Umbilical cord (tissue), 1 donor: ENCODE measurements at regions not wholly inside any gene's neighbourhood (a gene's known extent, or its start where the extent isn't known, plus 50 kb on each side); places are given as distances from the start of the nearest gene placed in this dataset.

Source experiments
- DNase-seq: peaks from one replicate; pipeline ENCODE4 v3.0.0-alpha.2; 2015; ENCODE audit warnings: low spot score

DNA sequence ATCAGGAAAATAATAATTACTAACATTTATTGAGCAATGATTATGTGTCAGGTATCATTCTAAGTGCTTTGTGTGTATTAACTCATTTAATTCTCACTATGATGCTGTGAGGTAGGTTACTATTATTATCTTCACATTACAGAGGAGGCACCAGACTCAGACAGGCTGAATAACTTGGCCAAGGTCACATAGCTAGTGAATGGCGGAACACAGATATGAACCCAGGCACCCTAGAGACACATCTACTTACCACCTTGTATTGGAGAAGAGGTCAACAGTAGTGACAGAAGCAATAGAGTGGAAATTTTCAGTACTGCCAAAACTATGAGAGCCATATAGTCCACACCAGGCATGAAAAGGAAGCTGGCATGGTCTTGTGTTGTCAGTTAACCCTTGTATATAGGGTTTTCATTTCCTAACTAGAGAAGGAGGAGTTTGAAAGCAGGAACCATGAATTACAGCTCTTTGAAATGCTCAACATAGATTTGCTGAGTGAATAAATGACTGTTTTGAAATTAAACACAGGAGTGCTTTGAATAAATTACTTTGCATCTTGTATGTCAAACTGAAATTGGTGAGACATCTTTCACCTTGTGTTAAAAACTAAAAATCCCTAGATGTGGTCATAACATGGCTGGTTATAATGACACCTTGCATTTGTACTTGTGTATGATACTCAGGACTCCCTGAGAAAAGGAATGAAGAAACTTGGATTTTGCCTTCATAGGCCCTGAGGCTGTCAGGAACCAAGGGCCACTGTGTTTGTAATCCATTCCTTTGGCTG lies 71.8 kb downstream of the RTL9 start:
- no peak for DNase-seq

DNA sequence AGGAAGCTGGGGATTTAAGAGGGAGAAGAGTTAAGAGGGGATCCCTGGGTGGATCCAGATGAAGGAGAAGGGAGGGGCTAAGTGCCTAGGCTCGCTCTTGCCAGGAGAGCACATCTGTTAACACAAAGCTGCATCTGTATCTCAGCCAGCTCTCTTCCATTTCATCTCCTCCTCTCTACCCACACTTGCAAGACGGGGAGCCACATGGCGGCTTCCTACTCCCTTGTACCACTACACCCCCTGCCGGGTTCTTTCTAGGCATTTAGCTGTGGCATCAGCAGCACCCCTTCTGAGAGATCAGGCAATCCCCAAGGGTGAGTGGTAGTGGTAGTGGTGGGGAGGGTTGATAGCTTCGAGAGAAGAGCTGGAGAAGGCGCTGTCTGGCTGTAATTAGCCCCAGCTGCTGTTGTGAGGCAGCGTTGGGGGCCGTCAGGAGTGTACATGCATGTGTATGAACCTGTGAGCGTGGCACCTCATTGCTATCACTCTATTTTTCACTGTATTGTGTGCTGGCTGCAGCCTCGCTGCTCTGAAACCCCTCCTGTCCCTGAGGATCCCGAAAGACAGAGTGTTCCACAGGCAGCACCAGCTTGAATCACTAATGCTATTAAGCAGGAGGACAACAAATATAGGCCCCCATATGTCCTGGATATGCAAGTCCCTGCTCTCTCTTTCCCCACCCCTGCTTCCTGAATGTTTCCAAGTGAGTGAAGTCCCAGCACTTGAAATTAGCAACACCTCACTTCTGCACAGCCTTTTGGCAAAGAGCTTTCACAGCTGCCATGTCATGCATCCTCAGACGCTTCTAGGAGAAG lies 73.7 kb downstream of the RTL9 start:
- DNase-seq = peak; percentile 26

DNA sequence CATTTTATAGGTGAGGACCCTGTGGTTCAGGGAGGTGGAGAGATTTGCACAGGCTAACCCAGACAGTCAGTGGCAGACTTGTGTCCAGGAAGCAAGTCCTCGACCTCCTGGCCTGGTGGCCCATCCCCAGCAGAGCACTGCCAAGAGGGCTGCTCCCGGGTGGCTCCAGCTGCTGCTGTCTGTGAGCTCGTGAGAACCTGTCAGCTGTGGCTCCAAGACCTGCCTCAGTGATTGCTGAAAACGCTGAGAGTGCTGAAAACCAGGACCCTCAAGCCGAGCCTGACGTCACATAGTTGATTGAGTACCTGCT lies 74.2 kb downstream of the RTL9 start:
- no peak for DNase-seq

DNA sequence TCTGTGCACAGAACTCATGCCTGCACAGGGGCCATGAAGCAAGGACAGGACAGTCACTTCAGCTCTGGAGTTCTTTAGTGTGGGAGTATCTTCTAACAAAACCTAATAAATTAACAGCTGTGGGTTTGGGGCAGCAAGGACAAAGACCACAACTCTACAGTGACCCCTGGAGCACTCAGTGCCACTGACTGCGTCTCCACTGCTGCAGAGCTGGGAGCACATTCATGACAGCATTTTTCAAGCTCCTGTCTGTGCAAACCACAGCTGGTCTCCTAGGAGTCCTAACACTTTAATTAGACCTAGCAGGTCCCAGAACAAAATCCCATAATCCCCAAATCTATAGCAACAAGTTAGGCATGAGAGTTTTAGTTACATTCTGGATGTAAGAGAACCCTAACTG lies 76.5 kb downstream of the RTL9 start:
- no peak for DNase-seq

DNA sequence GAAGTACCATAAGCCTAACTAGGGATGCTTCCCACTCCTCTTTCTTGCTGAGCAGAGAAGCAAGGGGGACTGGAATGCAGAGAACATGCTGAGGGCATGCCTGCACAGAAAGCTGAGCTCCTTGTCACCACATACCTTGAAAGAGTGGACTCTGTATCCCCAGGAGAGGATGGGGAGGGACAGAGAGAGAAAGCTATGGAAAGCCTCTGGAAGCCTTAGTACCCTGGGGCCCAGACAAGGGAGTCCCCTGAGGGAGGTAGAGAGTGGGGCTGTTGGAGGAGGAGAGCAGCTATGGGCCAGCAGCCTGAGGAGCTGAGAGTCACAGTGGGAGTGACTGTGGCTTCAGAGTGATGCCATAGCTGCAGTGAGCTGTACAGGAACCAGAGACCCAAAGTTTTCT lies 77.9 kb downstream of the RTL9 start:
- no peak for DNase-seq

DNA sequence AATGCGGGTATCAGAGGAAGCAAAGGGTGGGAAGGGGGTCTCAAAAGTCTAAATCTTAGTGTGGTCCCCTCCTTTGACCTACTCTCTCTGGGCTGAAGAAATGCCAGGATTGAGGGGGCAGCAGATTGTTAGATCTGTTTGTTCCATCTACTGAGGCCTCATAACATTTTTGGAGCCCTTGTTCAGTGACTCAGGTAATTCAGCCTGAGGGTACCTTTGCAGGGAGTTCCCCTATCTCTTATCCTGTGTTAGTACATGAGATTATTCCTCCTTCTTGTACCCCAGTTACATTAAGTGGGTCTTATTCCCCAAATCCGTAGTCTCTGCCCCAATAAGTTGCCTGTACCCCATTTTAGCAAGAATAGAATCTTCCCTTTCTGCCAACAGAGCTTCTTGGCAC lies 79.0 kb downstream of the RTL9 start:
- DNase-seq = no peak

DNA sequence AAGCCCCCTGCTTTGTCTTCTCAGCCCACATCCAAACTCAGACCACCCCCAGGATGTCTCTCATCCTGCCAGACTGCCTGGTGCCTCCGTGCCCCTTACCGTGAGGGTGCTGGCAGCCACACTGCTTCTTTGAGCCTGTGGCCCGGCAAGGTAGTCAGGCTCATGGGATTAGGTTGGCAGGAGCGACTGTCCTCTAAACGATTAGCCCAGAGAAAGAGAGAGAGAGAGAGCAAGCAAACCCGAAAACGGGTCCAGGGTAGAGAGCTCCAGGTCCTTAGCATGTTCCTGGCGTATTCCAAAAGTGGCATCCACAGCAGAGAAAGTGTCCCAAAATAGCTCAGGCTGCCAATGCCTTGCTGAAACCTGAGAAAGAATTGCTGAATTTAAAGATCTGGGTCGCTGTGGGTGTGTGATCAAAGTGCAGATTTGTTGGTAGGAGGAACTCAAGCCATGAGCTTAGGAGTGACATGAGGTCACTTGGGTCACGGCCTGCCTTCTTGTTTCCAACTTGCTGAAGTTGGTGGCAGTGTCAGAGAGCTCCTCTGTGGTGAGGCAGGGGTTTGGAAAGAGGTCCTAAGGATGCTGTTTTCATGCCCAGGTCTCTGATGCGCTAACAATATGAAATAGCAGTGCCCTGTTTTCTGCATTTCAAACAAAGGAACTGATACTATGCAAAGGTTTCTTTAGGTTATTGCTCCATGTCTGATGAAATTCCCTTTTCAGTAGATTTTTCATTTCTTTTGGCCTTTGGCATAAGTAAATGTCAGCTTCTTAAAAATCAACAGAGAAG lies 81.6 kb downstream of the RTL9 start:
- no peak for DNase-seq

DNA sequence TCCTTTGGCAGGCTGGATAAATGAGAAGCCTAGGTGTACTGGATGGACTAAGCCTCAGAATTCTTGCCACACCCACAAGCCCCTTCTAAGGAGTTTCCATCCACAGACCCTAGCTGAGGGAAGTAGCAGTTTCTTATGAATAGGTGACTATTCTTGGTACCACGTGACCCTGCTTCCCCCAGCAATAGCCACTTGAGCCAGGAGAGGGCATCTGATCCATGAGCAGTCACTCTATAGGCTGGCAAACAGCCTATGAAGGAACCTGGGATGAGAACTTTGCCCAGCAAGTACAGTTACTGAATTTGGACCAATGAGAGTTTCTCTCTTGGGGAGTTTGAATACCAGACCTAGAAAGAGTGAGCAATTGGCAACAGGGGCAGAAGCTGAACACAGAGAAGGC lies 84.0 kb downstream of the RTL9 start:
- no peak for DNase-seq

DNA sequence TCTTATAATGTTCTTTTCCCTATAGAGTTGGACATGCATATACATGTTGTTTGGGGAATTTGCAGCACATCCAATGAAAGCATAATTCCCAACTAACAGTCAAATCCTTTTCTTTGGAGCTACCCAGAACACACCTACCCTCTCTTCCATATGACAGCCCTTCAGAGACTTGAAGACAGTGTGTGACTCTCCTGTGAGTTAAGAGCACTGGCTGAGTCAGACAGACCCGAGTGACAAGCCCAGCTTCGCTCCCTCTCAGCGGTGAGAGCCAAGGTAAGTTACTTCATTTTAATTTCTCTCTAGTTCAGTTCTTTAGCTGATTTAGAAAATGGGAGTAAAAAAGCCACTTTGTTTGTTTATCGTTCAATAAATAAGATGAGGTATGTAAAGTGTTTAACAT lies 86.3 kb downstream of the RTL9 start:
- DNase-seq = no peak

DNA sequence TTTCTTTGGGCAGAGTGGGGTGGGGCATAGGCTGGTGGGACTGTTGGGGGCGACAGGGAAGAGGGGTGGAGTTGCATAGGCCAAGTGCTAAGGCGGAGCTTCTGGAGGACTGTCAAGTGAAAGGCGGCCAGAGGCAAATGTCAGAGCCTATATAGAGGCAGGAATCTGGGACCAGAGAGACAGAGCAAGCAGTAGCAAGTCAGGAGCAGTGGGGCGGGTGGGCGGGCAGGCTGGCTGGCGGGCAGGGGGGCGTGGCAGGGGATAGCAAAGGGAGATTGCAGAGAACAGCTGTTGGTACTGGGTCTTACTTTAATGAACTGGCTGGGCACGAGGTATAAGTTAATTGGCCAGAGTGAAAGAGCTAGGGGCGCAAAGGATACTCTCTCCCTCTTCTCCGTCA lies 89.8 kb downstream of the RTL9 start:
- DNase-seq = no peak

DNA sequence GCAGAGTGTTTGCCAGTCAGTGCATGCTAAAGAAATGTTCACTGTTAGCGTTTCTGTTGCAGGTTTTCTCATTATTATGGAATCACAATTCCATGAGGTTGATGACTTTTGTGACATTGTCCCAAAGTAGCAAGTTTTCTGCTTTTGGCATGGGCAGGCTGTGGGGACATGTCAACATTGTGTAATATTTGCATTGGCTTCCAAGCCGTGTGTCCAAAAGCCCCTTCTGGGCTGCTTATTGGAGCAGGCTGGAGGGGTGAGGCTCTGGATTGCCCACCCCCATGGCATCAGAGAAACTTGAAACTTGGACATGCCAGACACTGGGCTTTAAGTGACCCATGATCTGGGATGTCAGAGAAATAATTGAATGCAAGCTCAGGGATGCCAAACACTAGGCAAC lies 90.7 kb downstream of the RTL9 start:
- no peak for DNase-seq

DNA sequence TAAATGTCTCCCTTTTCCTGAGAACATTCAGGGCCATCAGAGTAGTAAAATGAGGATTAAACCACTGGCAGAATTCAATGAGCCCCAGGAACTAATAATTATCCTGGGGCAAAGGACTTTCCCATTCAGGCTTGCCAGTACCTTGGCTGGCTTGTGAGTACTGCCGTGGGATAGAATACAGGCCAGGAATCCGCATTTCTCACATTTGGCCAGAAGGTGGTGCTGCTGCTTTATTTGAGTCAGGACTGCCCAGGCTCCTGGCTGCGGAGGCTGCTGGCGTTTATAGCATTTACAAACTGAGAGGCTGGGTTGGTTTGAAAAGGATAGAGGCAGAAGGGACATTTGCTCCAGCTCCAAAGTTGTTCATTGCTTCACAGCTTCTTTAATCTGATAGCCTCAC lies 91.4 kb downstream of the RTL9 start:
- peak; percentile 72 for DNase-seq

DNA sequence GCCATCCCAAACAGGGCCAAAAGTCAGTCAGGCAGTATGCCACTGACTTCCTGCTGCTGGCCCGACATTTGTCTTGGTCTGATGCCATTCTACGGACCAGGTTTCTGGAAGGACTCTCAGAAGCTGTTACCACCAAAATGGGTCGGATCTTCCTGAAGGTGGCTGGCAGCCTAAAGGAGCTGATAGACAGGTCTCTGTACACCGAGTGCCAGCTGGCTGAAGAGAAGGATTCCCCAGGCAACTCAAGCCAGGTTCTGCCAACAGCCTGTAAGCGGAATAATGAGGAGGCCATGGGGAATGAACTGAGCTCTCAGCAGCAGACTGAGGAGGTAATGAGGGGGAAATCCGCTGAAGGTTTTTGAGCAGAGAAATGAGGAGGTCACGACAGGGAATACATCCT lies 95.7 kb downstream of the RTL9 start:
- no peak for DNase-seq

DNA sequence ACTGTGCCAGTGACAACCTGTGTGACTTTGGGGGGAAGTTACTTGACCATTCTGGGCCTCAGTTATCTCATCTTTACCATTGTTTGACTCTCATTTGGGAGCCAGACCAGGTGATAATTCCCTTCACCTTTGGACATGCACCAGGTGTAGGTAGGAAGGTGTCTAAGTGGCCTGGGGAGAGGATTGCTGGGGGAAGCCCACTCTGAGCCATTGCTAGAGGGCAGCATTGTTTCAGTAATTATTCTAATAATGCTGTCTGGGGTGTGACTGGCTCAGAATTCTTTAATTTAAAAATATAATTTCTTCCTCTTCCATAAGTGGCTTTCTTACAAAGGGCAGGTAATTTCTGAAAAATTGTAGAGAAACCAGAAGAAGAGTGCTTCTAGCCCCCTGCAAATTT lies 104.3 kb downstream of the RTL9 start:
- DNase-seq = no peak

DNA sequence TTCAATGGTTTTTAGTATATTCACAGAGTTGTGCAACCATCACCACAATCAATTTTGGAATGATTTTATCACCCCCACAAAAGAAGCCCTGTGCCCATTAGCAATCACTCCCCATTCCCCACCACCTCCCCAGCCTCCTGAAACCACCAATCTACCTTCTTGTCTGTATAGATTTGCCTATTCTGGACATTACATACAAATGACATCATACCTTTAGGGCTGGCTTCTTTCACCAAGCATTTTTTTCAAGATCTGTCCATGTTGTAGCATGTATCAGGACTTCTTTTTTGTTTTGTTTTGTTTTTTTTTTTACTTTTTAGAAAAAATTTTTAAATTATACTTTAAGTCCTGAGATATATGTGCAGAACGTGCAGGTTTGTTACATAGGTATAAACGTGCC lies 108.1 kb downstream of the RTL9 start:
- DNase-seq = no peak

DNA sequence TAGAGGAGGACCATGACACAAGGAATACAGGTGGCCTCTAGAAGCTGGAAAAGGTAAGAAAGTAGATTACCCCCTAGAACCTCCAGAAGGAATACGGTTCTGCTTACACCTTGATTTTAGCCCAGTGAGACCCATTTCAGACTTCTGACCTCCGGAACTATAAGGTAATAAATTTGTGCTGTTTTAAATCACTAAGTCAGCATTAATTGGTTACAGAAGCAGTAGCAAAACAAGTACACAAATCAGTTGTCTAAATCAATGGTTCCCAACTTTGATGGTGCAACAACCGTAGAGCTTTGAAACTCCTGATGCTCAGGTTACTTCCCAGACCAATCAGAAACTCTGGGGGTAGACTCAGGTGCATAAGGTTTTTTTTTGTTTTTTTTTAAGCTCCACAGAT lies 113.6 kb downstream of the RTL9 start:
- no peak for DNase-seq

DNA sequence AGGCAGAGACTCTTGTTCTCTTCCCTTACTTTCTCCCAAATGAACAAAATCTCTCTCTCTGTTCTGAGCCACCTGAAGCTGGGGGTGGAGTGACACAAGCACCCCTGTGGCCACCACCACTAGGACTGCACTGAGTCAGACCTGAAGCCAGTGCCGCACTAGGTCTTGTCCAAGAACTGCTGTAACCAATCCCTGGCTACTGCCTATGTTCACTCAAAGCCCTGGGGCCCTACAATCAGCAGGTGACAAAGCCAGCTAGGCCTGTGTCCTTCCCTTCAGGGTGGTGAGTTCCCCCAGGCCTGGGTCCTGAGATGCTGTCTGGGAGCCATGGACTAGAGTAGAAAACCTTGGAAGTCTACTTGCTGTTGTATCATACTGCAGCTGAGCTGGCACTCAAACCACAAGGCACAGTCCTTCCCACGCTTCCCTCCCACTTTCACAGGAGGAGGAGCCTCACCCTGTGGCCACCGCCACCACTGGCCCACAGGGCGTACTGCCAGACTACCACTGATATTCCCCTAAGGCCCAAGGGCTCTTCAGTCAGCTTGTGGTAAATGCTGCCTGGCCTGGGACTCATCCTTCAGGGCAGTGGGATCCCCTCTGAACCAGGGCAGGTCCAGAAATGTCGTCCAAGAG lies 119.1 kb downstream of the RTL9 start:
- no peak for DNase-seq

DNA sequence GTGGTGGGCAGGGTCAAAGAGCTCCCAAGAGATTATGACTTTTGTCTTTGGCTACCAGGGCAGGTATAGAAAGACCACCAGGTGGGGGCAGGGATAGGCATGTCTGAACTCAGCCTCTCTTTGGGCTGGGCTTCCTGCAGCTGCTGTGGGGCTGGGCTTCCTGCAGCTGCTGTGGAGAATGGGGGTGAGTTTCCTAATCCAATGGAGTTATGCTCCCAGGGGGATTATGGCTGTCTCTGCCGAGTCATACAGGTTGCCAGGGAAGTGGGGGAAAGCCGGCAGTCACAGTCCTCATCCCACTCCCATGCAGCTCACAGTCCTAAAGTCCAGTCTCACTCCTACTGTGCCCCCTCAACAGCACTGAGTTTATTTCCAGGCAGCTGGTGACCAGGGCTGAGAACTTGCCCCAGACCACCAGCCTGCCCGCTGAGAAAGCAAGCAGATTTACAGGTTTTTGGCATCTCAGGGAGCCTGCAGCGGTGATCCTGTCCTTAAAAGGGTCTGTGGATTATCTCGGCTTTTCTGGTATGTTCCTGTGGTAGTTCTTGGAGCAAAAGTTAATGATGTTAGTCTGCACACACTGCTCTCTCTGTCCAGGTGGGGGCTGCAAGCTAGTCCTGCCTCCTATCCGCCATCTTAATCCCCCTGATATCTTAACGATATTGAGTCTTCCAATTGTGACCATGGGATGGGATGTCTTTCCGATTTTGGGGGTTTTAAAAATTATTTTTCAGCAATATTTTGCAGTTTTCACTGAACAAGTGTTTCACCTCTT lies 133.4 kb downstream of the RTL9 start:
- no peak for DNase-seq

DNA sequence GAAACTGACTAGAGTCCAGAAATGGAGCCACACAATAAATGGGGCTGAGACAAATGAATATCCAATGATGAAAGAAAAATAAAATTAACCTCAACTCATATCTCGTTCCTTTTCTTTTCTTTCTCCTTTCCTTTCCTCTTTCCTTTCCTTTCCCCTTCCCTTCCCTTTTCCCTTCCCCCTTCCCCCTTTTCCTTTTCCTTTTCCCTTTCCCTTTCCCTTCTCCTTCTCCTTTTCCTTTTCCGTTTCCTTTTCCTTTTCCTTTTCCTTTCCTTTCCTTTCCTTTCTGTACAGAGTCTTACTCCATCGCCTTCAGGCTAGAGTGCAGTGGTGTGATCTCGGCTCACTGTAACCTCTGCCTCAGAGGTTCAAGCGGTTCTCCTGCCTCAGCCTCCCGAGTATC lies 146.3 kb downstream of the RTL9 start:
- DNase-seq = no peak

DNA sequence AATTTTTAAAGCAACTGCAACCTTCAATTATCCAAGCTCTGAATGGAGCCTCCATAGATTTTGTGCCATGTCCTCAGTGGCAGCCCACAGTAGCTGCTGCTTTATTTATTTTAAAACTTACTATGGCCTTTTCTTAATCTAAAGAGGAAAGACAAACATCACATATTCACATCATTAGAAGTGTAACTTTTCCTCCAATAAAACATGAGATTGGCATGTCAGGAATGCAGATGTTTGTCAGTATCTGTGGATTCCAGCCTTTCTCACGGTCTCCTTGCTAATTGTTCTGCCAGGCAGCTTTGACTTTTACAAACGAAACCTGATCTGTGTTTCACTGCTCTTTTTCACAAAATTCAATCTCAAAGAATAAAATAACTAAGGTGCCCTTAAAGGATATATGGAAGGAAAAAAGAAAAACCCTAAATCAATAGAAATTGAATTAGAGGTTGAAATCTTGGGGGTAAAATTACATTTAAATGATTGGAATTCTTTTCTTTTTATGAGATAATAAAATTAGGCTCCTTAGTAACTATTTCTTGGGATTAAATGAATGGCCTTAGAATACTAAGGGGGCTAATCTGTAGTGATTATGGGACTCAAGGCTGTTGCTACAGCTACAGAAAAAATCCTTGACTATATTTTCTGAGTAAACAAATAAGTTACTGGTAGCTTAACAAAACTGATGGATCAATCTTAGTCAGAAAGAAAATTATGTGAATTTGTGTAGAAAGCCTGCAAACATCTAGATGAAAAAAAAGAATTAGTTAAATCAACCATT lies 151.3 kb downstream of the RTL9 start:
- DNase-seq = no peak

DNA sequence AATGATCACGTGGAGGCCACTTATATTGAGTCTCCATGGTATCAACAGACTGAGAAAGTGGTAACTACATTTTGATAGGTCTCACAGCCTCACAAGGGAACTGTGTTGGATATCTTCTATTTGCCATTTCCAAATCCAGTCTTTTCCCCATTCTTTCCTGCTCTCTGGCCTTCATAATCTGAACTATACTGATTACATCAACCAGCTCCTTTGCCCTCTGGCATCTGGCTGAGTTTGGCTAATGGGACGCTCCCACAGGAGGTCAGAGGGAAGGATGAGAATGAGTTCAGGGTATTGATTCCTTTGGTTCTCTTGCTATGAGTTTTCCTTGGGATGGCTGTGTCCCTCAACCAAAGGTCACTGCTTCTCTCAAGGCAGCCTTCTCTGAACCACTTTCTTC lies 152.6 kb downstream of the RTL9 start:
- DNase-seq = no peak
